HL-60 (cell line): ENCODE measurements at regions not wholly inside any gene's neighbourhood (a gene's known extent, or its start where the extent isn't known, plus 50 kb on each side); places are given as distances from the start of the nearest gene placed in this dataset.

Source experiments
- CTCF ChIP-seq: IDR thresholded peaks from one replicate; pipeline ENCODE4 v1.5.1; 2011; ENCODE audit warnings: low read length, control low read depth, inconsistent platforms; ENCODE audit not compliant: insufficient read depth
- POLR2AphosphoS5 ChIP-seq: IDR thresholded peaks from 2 replicates; pipeline ENCODE4 v1.6.1; 2012; ENCODE audit warnings: low read depth
- REST ChIP-seq: IDR thresholded peaks from 2 replicates; pipeline ENCODE4 v1.6.1; 2012; ENCODE audit warnings: low read depth; ENCODE audit not compliant: insufficient replicate concordance

- TF ChIP-seq POLR2AphosphoS5 (no peak), CTCF (no peak), REST (no peak)
Observed at GRCh38 chr6:19443411-19443810, 393.8 kb upstream of the ID4 start.
